HG02763 (cell line): ENCODE measurements at regions not wholly inside any gene's neighbourhood (a gene's known extent, or its start where the extent isn't known, plus 50 kb on each side); places are given as distances from the start of the nearest gene placed in this dataset.
A peak's percentile ranks its signal among the peaks of the same experiment; 100 is the strongest.

Experiments used
- ATAC-seq: cut with Tn5 transposase; IDR thresholded peaks from one replicate; pipeline ENCODE4 v1.9.1; 2021; ENCODE audit warnings: mild to moderate bottlenecking, moderate library complexity; ENCODE audit not compliant: unreplicated experiment

DNA sequence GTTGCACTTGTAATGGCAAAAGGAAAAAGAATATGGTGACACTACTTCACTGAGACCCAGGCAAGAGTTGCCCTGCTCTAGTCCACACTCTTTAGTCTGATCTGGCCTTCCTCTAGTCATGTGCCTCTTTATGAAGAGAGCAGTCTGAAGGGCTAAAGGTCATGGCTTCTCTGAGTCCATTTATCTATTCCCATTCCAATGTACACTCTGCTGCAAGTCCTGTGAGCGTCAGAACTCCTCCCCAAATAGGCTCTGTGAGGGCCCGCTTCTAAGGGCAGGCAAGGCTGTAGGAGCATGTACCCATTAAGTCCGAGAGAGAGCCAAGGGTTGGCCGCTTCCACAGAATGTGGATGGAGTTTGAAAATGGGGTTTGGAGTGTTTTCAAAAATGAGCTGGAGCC, 209.3 kb downstream of the AHR start:
- ATAC-seq, result no peak

DNA sequence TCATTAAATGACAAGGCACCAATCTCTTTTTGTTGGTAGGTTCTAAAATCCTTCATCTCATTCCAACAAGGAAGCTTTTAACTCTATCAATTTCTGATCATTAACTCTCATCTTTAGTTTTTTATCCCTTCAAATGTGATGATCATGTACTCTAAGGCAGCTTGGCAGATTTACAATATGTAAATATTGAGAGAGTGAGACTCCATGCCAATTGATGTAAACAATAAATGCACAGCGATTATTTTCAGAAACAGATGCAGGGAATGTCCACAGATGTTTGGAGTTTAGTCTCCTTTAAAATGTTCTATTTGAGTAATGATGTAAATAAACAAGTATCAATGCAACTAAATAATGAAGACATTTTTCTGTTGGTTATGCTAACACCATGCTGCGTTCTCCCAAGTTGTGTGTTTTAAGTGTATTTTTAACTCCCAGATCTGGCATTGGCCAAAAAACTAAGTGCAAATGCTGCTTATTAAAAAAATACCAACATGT, 213.8 kb downstream of the AHR start:
- no peak for ATAC-seq

DNA sequence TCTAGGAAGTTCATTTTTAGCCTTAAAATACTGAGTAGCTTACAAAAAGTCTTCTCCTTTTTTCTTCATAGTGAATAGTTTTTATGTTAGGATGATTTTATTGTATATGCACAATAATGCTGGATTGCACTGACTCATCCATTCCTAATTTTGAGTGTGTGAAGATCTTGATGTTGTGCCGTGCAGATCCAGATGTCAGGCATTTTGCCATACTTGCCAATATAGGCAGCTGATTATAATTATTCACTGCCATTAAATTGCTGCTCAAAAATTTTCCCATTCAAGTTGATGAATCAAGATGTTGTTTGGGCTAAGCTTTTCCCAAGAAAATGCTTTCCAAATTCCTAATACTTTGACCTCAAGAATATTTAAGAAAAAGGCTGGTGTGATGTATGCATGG, 218.3 kb downstream of the AHR start:
- ATAC-seq, result no peak

DNA sequence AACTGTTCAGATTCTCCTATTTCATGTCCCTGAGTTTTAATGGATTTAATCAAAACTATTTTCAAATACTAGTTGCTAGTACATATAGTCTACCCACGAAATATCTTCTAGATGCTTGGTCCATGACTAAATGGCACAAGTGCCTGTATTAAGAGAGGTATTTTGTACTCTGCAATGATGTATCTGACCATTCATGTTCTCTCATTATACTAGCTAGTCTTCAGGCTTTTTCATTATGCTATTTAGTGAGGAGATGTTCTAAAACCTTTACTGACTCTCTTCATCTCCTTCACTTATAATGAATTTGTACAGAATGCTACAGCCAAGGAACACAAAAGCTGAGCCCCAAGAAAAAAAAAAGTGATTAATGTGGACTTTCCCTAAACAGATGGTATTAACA, 222.5 kb downstream of the AHR start:
- ATAC-seq, result no peak

DNA sequence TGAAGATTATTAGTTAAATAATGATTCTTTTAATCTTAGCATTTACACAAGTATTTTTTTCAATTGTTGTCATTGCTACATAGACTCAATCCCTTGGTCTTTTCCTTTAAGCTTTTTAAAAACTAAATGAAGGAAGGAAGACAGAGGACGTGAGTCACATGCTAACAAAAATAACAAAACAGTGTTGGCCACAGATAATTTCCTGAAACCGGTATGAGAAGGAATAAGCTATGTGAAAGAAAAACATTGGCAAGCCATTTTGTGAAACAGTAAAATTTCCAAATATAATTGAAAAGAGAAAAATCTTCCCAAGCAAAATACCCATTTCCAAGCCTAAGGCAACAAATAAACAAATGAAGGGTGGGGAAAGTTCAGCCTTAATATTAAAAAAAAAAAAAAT, 223.0 kb downstream of the AHR start:
- no peak for ATAC-seq

DNA sequence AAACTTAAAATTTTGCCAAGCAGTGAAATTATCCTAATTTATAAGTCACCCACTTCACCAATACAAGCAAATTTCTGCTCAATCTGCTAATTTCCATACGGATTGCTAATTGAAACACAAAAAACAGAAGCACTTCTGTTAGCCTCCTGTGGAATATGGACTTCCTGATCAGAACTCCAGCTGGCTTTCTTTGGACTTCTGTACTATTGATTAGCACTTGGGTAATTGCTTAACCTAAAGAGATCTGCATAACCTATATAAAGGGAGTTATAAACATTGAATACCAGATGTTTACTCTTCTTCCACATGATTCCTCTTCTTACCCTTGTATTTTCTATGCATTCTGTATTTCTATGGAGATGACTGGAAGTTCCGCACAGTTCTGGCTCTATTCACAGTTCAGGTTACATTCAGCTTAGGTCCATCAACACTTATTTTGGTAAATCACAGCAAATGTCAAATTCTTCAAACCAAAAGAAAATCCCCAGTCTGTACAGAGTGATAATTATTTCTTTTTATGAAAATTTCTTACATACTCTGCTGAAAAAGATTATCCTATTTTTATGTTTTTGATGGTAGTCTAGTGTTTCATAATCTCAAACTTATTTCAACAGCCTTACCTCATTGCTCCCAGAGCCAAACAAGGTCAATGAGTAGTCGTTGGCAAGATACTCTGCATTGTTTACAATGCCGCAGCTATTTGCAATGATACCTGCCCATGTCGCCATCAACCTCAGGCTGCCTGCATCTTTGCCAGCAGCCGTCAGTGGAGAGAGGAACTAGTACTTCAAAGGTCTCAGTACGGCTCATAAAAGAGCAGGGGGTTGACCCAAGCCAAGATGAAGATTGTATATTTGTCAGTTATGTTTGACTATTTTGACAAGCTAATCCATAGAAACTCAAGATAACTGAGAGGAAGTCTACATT, 225.6 kb downstream of the AHR start:
- ATAC-seq, result no peak

DNA sequence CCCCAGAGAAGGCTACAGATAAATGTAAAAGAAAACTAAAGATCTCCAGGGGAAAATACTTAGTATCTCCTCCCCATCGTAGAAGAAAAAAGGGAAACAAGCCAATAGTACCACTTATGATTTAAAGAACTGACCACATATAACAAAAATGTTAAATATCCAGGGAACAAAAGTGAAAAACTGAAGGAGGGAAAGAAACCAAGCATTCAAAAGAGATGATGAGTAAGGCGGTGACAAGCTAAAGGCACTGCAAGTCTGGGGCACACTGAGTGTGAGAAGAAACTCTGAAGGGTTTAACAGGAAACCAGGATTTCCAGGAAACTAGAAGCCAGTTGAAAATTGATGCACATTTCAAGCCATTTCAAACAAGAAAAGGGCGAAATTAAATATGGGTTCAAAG, 226.3 kb downstream of the AHR start:
- ATAC-seq, result no peak

DNA sequence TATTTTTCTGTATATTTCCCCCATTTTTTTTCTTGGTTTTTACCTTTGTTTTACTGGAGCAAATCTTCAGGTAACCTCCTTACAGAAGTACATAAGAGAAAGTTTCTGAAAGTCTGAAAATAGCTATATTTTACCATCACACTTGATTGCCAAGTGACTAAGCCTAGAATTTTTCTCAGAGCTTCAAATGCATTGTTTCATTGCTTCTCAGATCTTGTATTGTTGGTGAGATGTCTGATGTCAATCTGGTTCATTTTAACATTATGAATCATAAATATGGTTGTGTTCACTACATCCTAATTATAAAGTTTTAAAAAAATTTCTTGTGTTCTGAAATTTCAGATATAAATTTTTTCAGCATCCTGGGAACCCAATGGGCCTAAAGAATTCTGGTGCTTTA, 228.2 kb downstream of the AHR start:
- ATAC-seq, result no peak

DNA sequence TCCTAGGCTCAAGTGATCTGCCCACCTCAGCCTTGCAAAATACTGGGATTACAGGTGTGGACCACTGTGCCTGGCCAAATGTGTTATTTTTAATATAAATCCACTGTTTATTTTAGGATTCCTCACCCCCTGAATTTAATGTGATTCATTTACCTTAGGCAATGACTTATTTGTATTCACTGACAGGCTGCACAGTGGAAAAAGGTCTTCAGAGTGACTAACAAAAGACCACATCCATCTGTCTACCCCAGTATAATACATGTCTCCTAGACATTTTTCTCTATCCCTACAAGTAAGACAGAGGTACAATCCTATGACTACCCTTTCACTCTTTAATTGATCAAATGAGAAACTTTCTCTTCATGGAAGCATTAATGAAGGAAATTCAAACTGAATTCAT, 230.2 kb downstream of the AHR start:
- ATAC-seq, result no peak

DNA sequence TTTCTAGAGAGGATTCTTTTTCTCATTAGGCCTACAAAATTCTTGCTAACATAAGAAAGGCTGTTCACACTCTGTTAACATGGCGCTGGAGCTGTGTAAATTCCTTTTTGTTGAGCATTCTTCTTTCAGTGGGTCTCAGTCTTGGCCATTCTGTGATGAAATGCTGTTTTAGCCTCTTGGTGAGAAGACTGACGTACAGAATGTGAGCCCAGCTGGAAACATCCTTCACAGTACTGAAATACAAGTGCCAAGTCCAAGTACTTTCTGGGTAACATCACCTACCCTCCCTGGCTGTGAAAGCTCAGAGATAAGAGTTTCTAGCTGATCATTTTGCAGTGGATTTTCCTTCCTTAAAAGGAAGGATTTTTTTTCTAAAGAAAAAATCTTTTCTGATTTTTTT, 231.8 kb downstream of the AHR start:
- ATAC-seq, result no peak

DNA sequence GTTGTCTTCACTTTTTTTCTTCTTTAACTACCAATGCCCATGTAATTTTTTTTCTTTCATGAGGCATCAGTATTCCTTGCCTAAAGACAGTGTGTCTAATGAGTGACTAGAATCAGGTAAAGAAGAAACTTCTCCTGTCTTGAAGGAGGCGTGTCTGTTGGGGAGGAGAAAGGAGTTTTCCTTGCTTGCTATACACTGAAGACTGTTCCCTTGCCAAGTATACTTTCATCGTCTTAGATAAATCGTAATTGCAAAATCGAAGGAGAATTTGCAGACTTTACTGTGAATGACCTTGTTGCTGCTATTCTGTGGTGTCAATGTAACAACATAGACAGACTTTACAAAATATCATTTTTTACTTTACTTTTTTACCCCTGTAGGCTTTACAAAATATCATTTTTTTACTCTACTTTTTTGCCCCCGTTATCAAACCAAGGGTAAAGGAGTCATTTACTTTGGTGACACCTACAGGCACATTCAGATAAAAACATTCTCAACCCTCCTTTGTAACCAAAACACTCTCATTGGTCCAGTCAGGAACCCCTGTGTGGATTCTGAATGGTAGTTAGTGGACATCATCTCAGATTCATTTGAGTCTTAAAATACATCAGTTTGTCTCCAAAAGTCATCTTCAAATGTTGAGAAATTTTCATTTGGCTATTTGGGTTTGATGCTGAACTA, 232.4 kb downstream of the AHR start:
- peak; percentile 70 for ATAC-seq

DNA sequence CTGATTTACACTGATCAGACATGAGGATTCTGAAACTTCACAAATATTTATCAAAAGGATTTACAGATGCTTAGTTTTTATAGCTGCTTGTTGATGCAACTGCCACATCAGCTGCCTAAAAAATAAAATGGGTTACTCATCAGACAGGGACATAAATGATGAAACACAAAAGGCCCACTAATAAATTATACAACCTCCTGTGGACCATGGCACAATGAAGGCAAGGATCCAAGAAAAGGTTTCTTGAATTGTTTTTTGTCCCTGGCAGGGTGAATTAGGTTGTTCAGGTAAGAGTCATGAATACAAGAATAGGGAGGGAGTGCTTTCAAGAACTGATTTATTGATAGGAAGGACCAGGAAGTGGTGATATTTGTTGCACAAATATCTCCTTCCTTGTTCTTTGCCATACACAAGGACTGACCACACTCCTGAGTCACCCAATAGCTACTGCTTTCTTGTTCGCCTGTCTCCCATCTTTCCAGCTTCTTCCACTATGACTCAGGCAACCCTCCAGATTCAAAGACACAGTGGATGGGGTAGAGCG, 234.5 kb downstream of the AHR start:
- no peak for ATAC-seq

DNA sequence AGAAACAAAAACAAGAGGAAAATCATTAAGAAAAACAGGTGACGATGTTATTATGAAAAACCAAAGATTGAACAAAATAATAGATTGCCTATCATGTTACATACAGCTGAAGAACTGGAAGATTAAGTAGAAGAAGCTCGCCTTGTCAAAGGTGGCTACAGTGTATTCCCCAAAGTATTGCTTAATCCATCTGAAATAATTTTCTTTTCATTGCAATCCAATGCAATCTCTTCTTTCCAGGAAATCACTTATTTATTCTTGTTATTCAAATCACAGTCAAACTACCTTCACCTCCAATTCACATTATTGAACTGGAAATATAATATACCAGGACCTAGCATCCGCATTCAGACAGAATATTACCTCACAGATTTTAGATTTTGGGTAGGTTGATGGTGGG, 235.9 kb downstream of the AHR start:
- no peak for ATAC-seq

DNA sequence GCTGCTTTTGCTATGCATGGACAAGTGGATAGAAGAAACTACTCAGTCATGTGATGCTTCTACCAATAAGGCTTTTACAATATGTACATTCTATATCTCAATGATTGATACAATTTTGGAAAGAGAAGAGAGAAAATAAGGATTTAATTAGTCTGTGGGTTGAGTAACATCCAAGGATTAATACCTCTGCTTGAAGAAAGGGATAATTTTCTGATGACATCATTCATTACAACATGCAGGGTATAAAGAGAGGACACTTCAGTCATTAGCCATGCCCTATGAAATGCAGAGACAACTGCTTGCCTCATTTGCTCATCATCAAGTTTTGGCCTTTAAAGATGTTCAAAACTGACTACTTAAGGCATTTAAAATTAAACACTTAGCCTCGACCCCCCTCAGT, 237.3 kb downstream of the AHR start:
- ATAC-seq, result no peak

DNA sequence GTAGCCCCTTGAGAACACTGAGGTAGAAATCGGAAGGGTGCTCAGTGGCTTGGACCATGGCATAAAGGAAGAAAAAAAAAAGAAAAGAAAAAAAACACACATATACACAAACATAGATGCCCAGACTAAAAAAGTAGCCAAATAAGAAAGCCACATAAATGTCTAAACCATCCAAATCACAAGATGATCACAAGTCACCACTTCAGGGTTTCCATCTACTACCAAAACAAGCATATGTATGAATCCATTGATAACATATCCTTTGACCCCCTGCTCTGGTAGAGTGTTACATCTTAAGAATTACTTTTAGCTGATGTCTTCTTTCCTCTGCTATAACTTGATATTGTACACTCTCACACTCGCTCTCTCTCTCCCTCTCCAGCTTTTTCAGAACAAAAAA, 245.9 kb downstream of the AHR start:
- no peak for ATAC-seq

DNA sequence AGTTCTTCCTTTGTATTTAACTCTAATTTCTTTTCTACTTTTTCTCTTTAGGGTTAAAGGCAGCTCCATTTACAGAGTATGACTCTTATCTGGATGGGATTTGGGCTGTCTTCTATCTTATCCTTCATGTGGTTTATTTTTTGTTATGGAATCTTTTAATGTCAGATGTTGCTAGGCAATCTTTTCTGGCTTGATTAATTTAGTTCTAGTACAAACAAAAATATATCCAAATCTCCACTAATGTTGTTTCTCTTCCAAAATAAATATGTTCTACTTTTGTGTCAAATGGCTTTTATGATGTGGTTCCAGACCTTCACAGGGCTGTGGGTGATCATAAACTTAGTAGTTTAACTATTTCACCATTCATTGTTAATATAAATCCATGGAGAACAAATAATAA, 246.9 kb downstream of the AHR start:
- no peak for ATAC-seq

DNA sequence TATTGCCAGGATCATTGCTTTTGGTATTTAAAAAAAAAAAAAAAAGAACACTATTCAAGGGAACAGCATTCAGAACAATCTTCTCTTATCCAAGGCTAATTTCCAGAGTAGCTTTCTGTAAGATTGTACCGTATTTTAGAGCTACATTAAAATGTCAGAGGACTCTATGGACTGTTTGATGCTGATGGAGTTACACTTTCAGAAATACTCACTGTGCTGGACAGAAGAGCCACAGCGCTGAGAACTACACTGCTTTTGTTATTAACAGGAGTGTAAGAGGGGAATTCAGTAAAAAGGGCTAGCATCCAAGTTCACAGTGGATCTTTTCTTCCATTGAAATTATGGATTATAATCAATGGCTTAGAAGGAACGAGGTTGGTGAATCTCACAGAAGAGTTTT, 247.7 kb downstream of the AHR start:
- no peak for ATAC-seq

DNA sequence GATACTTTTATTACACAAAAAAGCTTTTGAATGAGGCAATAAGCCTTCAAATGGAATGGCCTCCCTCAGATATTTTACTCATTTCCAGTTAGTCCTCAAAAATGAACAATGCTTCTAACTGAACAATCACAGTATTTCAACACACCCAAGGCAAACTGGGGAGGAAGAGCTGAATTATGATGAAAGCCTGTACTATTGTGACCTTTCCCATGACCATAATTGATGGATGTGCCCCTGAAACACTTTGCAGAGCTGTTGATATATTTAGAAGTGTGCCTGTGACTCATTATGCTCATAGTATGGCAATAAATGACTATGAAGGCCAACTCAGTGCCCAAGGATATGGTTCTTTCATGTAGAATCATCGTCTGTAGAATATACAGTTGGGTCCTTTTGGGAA, 248.1 kb downstream of the AHR start:
- ATAC-seq, result no peak

DNA sequence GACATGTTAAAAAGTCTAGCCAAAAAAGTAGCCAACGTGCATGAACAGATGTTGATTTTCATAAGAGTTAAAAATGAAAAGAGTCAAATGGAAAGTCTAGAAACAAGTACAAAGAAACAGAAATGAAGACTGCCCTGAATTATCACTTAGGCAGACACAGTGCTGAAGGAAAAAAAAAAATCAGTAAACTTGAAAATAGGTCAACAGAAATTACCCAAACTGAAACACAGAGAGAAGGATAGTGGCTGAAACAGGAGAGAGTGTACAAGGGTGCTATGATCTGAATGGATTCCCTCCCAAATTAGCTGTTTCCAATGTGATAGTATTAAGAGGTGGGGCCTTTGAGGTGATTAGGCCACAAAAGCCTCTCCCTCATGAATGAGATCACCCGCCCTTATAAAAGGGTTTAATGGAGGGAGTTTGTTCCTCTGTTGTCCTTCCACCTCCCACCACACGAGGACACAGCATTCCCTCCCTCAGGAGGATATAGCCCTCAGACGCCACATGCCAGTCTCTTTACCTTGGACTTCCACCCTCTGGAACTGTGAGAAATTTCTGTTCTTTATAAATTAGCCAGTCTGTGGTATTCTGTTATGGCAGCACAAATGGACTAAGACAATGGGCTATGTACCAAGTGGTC, 249.7 kb downstream of the AHR start:
- ATAC-seq, result no peak

DNA sequence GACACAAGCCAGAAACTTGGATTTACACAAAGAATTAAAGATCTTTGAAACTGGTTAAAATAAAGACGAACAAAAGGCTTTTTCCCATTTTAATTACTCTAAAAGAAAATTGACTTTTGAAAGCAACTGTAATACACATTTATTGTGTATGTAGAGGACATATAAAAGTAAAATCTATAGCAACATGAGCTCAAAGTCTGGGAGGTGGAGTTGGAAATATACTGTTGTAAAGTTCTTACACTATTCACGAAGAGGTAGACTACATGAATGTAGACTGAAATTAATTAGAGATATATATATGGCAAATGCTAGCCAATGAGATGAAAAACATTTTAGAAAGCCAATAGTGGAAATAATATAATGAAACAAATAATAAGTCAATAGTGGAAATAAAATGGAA, 251.0 kb downstream of the AHR start:
- ATAC-seq, result no peak

DNA sequence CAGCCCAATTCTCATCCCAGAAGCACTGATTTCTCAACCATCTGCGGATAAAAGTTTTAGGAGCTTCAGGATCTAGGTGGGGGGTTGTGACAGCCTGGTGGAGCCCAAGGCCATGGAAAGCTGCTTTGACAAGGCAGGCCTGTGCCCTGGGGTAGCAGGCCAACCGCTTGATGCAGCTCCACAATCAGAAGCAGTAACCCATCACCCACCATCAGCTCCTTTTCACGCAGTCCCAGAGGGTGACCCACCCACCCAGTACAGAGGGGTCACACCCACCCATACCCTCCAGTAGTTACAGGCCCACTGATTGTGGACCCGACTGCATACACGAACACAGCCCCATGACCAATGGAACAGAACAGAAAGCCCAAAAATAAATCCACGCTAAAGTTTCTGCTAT, 253.9 kb downstream of the AHR start:
- no peak for ATAC-seq

DNA sequence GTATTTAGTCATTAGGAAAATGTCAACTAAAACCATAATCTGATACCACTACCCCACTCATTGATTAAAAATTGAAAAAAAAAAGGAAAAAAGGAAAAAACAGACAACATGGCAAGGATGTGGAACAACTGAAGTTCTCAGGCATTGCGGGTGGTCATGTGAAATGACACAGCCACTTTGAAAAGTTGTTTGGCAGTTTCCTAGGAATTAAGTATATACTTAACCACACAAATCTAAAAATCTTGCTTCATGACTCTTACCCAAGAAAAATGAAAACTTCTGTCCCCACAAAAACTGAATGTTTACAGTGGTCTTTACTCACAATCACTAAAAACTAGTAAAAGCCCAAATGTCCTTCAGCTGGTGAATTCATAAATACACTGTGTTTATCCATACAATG, 254.5 kb downstream of the AHR start:
- no peak for ATAC-seq
